T-cell (primary cell): ENCODE measurements at regions not wholly inside any gene's neighbourhood (a gene's known extent, or its start where the extent isn't known, plus 50 kb on each side); places are given as distances from the start of the nearest gene placed in this dataset.

Experiments used
- ATAC-seq, 4 experiments: fragments of 200-7000 bp in 3 of 4; fragments of 150-1000 bp in 1 of 4; cut with Tn5 transposase; replicated peaks in 1 of 4; 1 replicate in 3 of 4; 2 replicates in 1 of 4; pipeline ENCODE4 v1.10.0; 2021; ENCODE audit warnings: moderate library complexity in 3 of 4, mild to moderate bottlenecking in 2 of 4, moderate number of reproducible peaks in 1 of 4
- CTCF ChIA-PET, 2 donors: fragments of 300-600 bp; sonication (Branson Sonifier 250); formaldehyde crosslinking; loops; one replicate each; lab custom pipeline; 2022; ENCODE audit warnings: antibody characterized with exemption in 2 of 2; lab: Charles Lee
- POLR2A ChIA-PET, 2 donors: fragments of 300-600 bp; sonication (Branson Sonifier 250); formaldehyde crosslinking; loops; one replicate each; lab custom pipeline; 2022; ENCODE audit warnings: antibody characterized with exemption in 2 of 2; lab: Charles Lee
- DNase-seq, 35 experiments: peaks; one replicate each; pipeline versions ENCODE4 v3.0.0 to v3.0.0-alpha.2; 2013 to 2023
- H3K27ac ChIP-seq: one replicate; pipeline ENCODE4 v1.5.1; 2013; ENCODE audit warnings: low read length
- H3K27me3 ChIP-seq, 2 experiments: replicated peaks in 1 of 2; 1 replicate in 1 of 2; 2 replicates in 1 of 2; pipeline versions ENCODE4 v1.6.1 to v1.7.0; 2013; ENCODE audit warnings: low read length in 1 of 2, mixed read lengths in 1 of 2; ENCODE audit not compliant: control insufficient read depth in 2 of 2, insufficient read depth in 2 of 2; ENCODE audit errors: extremely low read depth in 1 of 2
- H3K36me3 ChIP-seq, 2 donors: 1 replicate in 1 of 2; 2 replicates in 1 of 2; pipeline versions ENCODE4 v1.6.1 to v1.7.0; 2013; ENCODE audit warnings: low read length in 1 of 2; ENCODE audit not compliant: control insufficient read depth in 2 of 2, insufficient read depth in 1 of 2; ENCODE audit errors: extremely low read depth in 1 of 2
- H3K4me1 ChIP-seq, 2 experiments: 1 replicate in 1 of 2; 2 replicates in 1 of 2; pipeline versions ENCODE4 v1.6.1 to v1.7.0; 2013; ENCODE audit warnings: low read length in 2 of 2, mixed read lengths in 1 of 2; ENCODE audit not compliant: insufficient read depth in 2 of 2, control insufficient read depth in 1 of 2; ENCODE audit errors: extremely low read depth in 1 of 2
- H3K4me3 ChIP-seq, 2 donors: 1 replicate in 1 of 2; 2 replicates in 1 of 2; pipeline versions ENCODE4 v1.5.1 to v1.7.0; 2013; ENCODE audit warnings: mild to moderate bottlenecking in 2 of 2, low read length in 1 of 2, moderate library complexity in 1 of 2; ENCODE audit not compliant: control insufficient read depth in 1 of 2; ENCODE audit errors: extremely low read depth in 1 of 2
- H3K9me3 ChIP-seq: 2 replicates; pipeline ENCODE4 v1.7.0; 2013
- H3K27ac Mint-ChIP-seq, 2 donors: one replicate each; pipeline ENCODE4 v1.8.0; 2020 to 2021; ENCODE audit warnings: mild to moderate bottlenecking in 2 of 2, mixed read lengths in 2 of 2
- H3K27me3 Mint-ChIP-seq, 2 donors: one replicate each; pipeline ENCODE4 v1.8.0; 2021 to 2022; ENCODE audit warnings: mixed read lengths in 2 of 2
- H3K36me3 Mint-ChIP-seq: one replicate; pipeline ENCODE4 v1.8.0; 2021; ENCODE audit warnings: mixed read lengths
- H3K4me1 Mint-ChIP-seq, 3 donors: one replicate each; pipeline ENCODE4 v1.8.0; 2020 to 2022; ENCODE audit warnings: mixed read lengths in 3 of 3, mild to moderate bottlenecking in 1 of 3
- H3K4me3 Mint-ChIP-seq, 3 donors: one replicate each; pipeline ENCODE4 v1.8.0; 2020 to 2022; ENCODE audit warnings: mild to moderate bottlenecking in 3 of 3, mixed read lengths in 3 of 3, moderate library complexity in 3 of 3
- H3K9me3 Mint-ChIP-seq, 3 donors: one replicate each; pipeline ENCODE4 v1.8.0; 2020 to 2022; ENCODE audit warnings: mixed read lengths in 3 of 3
- WGBS: methylation state at CpG from one replicate; pipeline ENCODE4 v1.1.5; 2013; ENCODE audit warnings: missing lambda C conversion rate; ENCODE audit not compliant: insufficient coverage; 5-methylcytosine and 5-hydroxymethylcytosine counted together

DNA sequence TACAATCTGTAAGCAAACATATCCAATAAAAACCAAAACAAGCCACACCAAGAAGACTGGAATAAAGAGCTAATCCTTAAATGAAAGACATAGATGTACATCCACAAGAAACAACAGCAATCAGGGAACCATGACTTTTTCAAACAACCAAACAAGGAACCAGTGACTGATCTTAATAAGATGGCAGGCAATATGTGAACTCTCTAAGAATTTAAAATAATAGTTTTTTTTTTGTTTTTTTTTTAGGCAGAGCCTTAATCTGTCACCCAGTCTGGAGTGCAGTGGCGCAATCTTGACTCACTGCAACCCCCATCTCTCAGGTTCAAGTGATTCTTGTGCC is 52.9 kb upstream of the CAPRIN2 start:
- Histone ChIP-seq H3K4me1 (no peaks in the 10 kb centered on the region), H3K36me3 (no peaks in the 10 kb centered on the region), H3K4me3 (no peak overlapping the region), H3K27me3 (peaks cover 0 to 2% of the 10 kb centered on the region in 2 experiments), H3K27ac (no peak overlapping the region), H3K9me3 (peaks cover 2% of the 10 kb centered on the region)
- ATAC-seq (no peak), DNase-seq (no peak)
- H3K4me1 Mint-ChIP-seq: no peaks in the 10 kb centered on the region
- H3K4me3 Mint-ChIP-seq: no peak overlapping the region
- no peak overlapping the region for H3K27ac Mint-ChIP-seq
- no CpG with 5 or more reads among the region's 1 CpG for WGBS
- peaks cover 18 to 20% of the 10 kb centered on the region in 2 donors for H3K27me3 Mint-ChIP-seq
- POLR2A ChIA-PET: no interaction called here
- CTCF ChIA-PET: interaction anchor here (0.6 to 3.7 kb wide), 16 partner anchors 9 to 1496 kb away, joined by 3 to 11 read pairs (median 4); partner anchors contain the start of gene CAPRIN2 (in 1 of the 2)
- peaks cover 0 to 8% (median 0%) of the 10 kb centered on the region in 3 donors for H3K9me3 Mint-ChIP-seq
- H3K36me3 Mint-ChIP-seq: no peaks in the 10 kb centered on the region

DNA sequence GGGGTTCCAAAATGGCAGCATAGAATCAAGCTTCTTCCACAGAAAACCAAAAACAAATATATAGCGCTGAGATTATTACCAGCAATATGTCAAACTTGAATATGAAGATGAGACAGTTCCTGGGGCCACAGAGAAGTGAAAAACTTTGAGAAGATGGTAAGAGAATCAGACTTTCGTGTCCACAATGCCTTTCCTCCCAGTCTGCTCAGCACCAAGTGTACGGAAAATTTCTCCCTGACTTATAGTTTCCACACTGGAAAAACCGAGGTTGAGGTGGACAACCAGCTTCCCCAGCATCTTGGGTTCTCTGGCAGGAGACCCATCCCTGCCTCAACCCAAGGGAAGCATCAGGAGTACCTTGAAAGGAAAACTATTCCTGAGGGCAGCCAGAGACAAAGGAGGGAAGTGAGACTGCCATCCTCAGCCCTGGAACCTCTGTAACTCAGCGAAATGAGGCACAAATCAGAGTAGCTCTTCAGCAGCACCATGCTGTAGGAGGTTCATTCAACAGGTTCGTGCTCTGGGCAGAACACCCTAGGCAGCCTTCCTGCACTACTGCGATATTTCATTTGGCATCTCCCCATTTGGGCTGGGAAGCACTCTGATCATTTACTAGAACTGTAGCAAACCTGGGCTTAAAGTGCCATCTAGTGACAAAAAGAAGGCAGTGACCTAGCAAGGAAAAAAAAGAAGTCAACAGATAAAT is 52.4 kb upstream of the CAPRIN2 start:
- H3K27ac ChIP-seq: no peak overlapping the region
- H3K4me3 ChIP-seq: no peak overlapping the region
- no peaks in the 10 kb centered on the region for H3K4me1 Mint-ChIP-seq
- no peaks in the 10 kb centered on the region for H3K36me3 ChIP-seq
- H3K27me3 ChIP-seq: peaks cover 0 to 2% of the 10 kb centered on the region in 2 experiments
- DNase-seq: peak in 6 of 35 experiments; percentile 8 to 75 (median 20)
- POLR2A ChIA-PET: no interaction called here
- 84% methylated on average over 2 of the region's 7 CpGs for WGBS
- no peak overlapping the region for H3K27ac Mint-ChIP-seq
- no peaks in the 10 kb centered on the region for H3K4me1 ChIP-seq
- peak in 3 of 4 experiments; percentile 50 to 62 (median 60) for ATAC-seq
- peaks cover 0 to 8% (median 0%) of the 10 kb centered on the region in 3 donors for H3K9me3 Mint-ChIP-seq
- CTCF ChIA-PET: interaction anchor here (0.6 to 3.7 kb wide), 20 partner anchors 9 to 1299 kb away, joined by 3 to 11 read pairs (median 4); partner anchors contain the start of gene CAPRIN2 (in 1 of the 2)
- no peaks in the 10 kb centered on the region for H3K36me3 Mint-ChIP-seq
- peaks cover 2% of the 10 kb centered on the region for H3K9me3 ChIP-seq
- H3K4me3 Mint-ChIP-seq: no peak overlapping the region
- H3K27me3 Mint-ChIP-seq: peaks cover 18% of the 10 kb centered on the region in 2 donors

DNA sequence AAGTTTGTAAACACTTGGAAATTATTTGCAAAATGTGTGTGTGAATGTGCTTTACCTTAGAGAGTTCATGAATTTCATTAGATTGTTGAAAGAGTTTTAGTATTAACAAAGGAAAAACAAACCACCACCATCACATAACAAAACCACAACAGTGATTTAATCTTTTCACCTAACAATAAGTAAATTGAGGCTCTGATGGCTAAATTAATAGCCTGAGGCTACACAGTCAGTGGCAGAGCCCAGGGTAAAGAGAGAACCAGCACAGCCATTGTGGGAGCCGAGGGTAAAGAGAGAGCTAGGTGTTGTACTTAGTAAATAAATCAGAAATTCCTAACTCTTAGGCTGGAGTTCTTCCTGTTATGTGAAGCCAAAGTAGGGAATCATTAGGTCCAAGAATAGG is 51.2 kb upstream of the CAPRIN2 start:
- Mint-ChIP-seq H3K4me1 (no peaks in the 10 kb centered on the region), H3K36me3 (no peaks in the 10 kb centered on the region), H3K27me3 (peaks cover 13 to 14% of the 10 kb centered on the region in 2 donors), H3K9me3 (peaks cover 0 to 8% (median 0%) of the 10 kb centered on the region in 3 donors), H3K4me3 (no peak overlapping the region), H3K27ac (no peak overlapping the region)
- POLR2A ChIA-PET: no interaction called here
- Histone ChIP-seq H3K27ac (no peak overlapping the region), H3K36me3 (no peaks in the 10 kb centered on the region), H3K9me3 (peaks cover 2% of the 10 kb centered on the region), H3K4me3 (no peak overlapping the region), H3K4me1 (no peaks in the 10 kb centered on the region), H3K27me3 (peaks cover 0 to 2% of the 10 kb centered on the region in 2 experiments)
- CTCF ChIA-PET: interaction anchor here (0.7 to 3.7 kb wide), 6 partner anchors 31 to 1832 kb away, joined by 3 to 11 read pairs (median 4); no protein-coding TSS in a partner anchor
- no peak for DNase-seq
- ATAC-seq: no peak
- WGBS: no CpG with 5 or more reads among the region's 1 CpG
